NCI-H1092 (cell line): ENCODE measurements at regions not wholly inside any gene's neighbourhood (a gene's known extent, or its start where the extent isn't known, plus 50 kb on each side); places are given as distances from the start of the nearest gene placed in this dataset.

Experiments
- DNase-seq: peaks from one replicate; lab custom pipeline; 2025; lab: John Stamatoyannopoulos, UW

GRCh38 chr7:115707258-115708012, 323.1 kb downstream of the TFEC start:
- DNase-seq, result peak; percentile 87

- DNase-seq, result no peak
These were observed 325.7 kb downstream of the TFEC start for GRCh38 chr7:115704884-115705283.

DNA sequence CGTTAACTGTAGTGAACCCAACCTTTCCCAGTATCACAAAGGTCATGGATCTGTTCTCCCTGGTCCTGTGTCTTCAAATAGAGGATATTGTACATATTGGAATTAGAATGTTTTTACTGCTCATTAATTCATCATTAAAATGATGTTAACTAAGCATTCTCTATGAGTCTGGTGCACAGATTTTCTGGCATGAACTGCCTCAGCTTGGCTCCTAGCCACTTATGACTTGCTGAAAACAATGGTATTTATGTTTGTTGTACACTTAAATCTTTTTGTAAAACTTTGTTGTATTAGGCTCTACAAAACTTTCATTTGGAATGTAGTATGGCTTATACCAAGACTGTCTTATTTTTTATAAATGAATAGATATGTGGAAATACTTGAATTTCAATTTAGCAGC, 329.4 kb downstream of the TFEC start:
- DNase-seq, result no peak

DNA sequence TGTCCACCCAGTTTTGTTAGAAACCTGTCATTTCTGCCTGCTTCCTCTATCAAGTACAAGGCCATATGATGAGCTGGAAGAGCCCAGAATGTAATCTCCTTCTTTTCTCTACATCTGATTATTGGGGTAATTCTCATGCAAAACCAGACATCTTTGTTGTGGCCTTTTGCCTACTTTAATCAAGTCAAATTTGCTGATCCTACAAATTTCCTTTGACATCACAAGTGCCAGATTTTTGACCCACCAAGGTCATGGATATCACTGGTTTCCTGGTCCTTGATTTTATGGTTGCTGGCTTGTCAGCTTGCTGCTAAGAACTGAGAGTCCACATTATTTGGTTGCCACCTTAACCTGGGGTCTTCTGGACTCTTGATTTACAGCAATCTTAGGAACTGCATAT, 336.1 kb downstream of the TFEC start:
- DNase-seq, result no peak

GRCh38 chr7:115693779-115694178, 336.8 kb downstream of the TFEC start:
- no peak for DNase-seq

DNA sequence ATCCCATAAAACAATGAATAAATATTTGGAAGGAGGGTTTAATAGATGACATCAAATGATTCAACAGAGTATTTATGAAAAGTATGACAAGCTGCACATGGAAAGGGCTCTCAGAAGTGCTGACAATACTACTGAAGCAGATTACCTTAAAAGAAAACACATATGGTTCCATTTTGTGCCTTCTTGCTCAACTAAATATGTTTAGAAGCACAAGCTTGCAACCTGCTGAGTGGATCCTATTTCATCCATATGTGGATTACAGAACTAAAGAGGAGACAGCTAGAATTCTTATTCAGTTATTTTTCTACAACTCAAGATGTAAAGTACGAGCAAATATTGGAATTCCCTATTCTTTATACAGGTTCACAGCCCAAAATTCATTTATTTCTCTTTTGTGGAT, 340.6 kb downstream of the TFEC start:
- DNase-seq, result no peak

DNA sequence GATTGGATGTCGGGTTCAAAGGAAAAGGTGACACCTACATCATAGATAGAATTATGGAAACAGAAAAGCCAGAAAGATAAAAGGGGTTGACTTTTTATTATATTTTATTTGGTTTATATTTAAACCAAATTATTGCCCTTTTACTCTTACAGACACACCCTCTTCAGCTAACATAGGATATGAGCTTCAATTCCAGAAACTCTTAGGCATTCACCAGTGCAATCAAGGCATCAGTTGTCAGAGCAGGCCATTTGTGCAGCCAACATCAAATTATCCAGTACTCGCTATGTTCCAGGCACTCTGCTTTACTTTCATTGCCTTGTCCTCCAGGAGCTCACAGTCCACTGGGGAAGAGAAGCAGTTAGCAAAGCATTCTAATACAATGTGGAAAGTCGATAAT, 347.5 kb downstream of the TFEC start:
- no peak for DNase-seq

DNA sequence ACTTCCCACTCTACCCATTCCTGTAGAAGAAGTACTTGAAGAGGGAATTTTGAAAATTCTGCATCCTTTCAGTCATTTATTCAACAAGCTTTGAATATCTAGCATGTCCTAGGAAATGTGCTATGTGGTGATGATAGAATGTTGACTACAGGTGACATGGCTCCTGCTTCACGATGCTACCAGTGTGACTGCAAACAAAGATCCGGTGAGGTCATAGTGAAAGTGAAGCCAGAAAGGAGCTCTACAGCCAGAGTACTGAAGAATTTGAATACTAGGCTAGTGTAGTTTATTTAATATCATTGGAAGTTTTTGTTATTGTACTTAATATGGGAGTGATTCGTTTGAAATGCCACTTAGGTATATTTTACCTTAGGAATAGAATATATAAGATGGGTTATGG, 348.1 kb downstream of the TFEC start:
- no peak for DNase-seq

- DNase-seq, result no peak
These were observed 349.6 kb downstream of the TFEC start for GRCh38 chr7:115680921-115681320.

- DNase-seq, result peak; percentile 33
These were observed 350.6 kb downstream of the TFEC start for GRCh38 chr7:115679976-115680375.

DNA sequence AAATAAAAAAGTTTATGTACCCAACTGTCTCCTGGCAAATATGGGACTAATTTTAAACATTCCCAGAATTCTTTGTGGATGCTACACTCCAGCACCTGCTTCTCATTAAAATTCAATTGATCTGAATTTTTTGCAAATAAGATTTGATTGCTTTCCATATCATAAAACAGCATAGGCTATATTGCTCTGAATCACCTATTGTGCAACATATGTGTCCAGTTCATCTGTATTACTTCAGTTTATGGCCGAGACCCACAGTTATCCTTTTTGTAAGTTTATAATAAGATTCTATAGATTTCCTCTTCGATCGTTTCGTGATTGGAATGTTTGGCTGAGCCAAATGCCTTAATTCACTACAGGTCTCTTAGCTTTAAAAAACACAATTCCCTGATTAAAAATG, 351.1 kb downstream of the TFEC start:
- DNase-seq, result no peak

GRCh38 chr7:115678086-115678982, 352.2 kb downstream of the TFEC start:
- no peak for DNase-seq

DNA sequence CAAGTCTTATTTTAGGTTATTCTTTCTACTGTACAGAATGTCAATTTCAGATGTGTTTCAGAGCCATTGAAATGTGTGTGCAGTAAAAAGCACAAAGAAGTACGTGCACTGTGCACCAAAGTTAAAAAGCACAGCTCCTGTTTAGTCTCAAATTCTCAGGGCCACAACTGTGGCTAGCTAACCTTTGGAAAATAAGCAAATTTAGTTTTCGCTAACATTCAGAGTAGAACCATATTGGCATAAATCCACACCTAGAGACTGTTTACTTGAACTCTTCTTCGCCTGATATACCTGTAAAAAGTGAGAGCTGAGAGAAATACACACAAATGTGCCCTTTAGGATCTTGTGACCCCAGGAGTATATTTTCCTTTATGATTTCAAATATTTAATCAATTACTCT, 353.9 kb downstream of the TFEC start:
- DNase-seq, result no peak

GRCh38 chr7:115676080-115676479, 354.5 kb downstream of the TFEC start:
- peak; percentile 48 for DNase-seq

DNA sequence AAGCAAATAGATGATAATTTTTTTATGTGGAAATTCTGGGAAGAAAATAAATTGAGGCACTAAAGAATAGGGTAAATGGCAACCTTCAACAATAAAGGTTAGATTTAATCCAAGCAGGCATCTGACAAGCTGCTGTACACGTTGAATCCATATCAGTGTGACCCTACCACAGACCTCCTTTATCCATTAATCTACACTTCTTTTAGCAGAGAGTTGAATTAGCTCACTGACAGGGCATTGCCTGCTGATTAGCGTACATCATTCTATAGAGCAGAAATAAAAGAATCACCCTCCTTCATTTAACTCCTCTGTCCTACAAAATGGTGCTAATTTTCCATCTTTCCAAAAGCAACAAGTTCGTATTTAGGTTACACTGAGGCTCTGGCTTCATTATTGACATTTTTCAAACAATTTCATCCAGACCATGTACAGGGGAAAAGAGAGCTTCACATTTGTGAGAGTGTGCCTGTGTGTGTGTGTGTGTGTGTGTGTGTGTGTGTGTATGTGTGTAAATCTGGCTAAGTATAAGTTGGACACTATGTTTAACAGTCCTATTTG, 356.0 kb downstream of the TFEC start:
- no peak for DNase-seq

DNA sequence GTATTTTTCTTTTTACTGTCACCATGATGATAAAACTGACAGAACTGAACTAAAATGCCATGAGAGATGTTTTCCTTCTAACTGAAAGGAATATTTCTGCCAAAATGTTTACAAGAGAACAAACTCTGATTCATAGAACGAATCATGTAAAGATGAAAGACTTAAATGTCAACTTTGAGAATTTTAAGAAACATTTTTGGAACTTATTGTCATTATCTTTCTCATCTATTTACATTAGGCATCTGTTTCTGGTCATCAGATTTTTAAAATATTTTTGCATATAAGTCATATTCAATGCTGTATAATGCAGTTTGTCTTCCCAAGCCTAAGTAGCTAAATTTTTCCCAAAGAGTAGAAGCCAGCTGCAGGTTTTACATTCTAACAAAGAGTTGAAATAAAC, 358.5 kb downstream of the TFEC start:
- DNase-seq, result no peak

GRCh38 chr7:115662676-115663075, 367.9 kb downstream of the TFEC start:
- DNase-seq, result no peak

- no peak for DNase-seq
These were observed 368.4 kb downstream of the TFEC start for GRCh38 chr7:115662120-115662519.

GRCh38 chr7:115658223-115658622, 372.3 kb downstream of the TFEC start:
- no peak for DNase-seq

GRCh38 chr7:115654384-115655214, 376.0 kb downstream of the TFEC start:
- DNase-seq, result no peak

GRCh38 chr7:115649429-115649828, 381.1 kb downstream of the TFEC start:
- DNase-seq, result no peak

- no peak for DNase-seq
These were observed 382.9 kb downstream of the TFEC start for GRCh38 chr7:115647712-115648111.
